PFSK-1 (cell line): ENCODE measurements at regions not wholly inside any gene's neighbourhood (a gene's known extent, or its start where the extent isn't known, plus 50 kb on each side); places are given as distances from the start of the nearest gene placed in this dataset.

Source experiments
- POLR2AphosphoS5 ChIP-seq: IDR thresholded peaks from 2 replicates; pipeline ENCODE4 v1.6.1; 2012; ENCODE audit warnings: low read depth, mild to moderate bottlenecking, control low read depth, low read length, moderate library complexity
- TAF1 ChIP-seq: IDR thresholded peaks from 2 replicates; pipeline ENCODE4 v1.6.1; 2012; ENCODE audit warnings: low read length, control low read depth, borderline replicate concordance; ENCODE audit not compliant: insufficient read depth
- TF ChIP-seq, protein P1 (sequence below), 2 experiments: IDR thresholded peaks; 2 replicates each; pipeline versions ENCODE4 v1.6.1 to v1.8.0; 2011 to 2012; ENCODE audit warnings: low read depth in 2 of 2, low read length in 2 of 2, control low read depth in 1 of 2, inconsistent platforms in 1 of 2, mild to moderate bottlenecking in 1 of 2, moderate library complexity in 1 of 2; ENCODE audit not compliant: insufficient read depth in 1 of 2

GRCh38 chr11:97895572-97895971, 1125.2 kb upstream of the CNTN5 start:
- TF ChIP-seq TAF1: no peak
- no peak for TF ChIP-seq POLR2AphosphoS5
- TF ChIP-seq, protein P1, sequence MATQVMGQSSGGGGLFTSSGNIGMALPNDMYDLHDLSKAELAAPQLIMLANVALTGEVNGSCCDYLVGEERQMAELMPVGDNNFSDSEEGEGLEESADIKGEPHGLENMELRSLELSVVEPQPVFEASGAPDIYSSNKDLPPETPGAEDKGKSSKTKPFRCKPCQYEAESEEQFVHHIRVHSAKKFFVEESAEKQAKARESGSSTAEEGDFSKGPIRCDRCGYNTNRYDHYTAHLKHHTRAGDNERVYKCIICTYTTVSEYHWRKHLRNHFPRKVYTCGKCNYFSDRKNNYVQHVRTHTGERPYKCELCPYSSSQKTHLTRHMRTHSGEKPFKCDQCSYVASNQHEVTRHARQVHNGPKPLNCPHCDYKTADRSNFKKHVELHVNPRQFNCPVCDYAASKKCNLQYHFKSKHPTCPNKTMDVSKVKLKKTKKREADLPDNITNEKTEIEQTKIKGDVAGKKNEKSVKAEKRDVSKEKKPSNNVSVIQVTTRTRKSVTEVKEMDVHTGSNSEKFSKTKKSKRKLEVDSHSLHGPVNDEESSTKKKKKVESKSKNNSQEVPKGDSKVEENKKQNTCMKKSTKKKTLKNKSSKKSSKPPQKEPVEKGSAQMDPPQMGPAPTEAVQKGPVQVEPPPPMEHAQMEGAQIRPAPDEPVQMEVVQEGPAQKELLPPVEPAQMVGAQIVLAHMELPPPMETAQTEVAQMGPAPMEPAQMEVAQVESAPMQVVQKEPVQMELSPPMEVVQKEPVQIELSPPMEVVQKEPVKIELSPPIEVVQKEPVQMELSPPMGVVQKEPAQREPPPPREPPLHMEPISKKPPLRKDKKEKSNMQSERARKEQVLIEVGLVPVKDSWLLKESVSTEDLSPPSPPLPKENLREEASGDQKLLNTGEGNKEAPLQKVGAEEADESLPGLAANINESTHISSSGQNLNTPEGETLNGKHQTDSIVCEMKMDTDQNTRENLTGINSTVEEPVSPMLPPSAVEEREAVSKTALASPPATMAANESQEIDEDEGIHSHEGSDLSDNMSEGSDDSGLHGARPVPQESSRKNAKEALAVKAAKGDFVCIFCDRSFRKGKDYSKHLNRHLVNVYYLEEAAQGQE (IDR thresholded peaks at IDR 0.05; ENCODE audit: insufficient read depth in 1 of 2, low read depth in 2 of 2, low read length in 2 of 2): no peak
